HG02870 (cell line): ENCODE measurements at regions not wholly inside any gene's neighbourhood (a gene's known extent, or its start where the extent isn't known, plus 50 kb on each side); places are given as distances from the start of the nearest gene placed in this dataset.
"Not testable (repeated sequence)": the region's sequence is repeated elsewhere in the genome, so short reads cannot be mapped to it uniquely, and the experiment has no call there.

ENCODE experiments used
- ATAC-seq: cut with Tn5 transposase; IDR thresholded peaks from one replicate; pipeline ENCODE4 v1.9.1; 2021; ENCODE audit warnings: mild to moderate bottlenecking, moderate library complexity; ENCODE audit not compliant: unreplicated experiment

GRCh38 chr3:116981089-116981488 is 271.5 kb downstream of the TUSC7 start:
- no peak for ATAC-seq

GRCh38 chr3:116984301-116984700 is 274.7 kb downstream of the TUSC7 start:
- no peak for ATAC-seq

- ATAC-seq: no peak
Measured at GRCh38 chr3:116994351-116994879, 284.8 kb downstream of the TUSC7 start.

GRCh38 chr3:117003501-117003900 is 293.9 kb downstream of the TUSC7 start:
- no peak for ATAC-seq

- ATAC-seq: no peak
Measured at GRCh38 chr3:117005274-117005673, 295.7 kb downstream of the TUSC7 start.

- ATAC-seq: no peak
Measured at GRCh38 chr3:117005911-117006522, 296.4 kb downstream of the TUSC7 start.

- no peak for ATAC-seq
Measured at GRCh38 chr3:117010318-117010717, 300.7 kb downstream of the TUSC7 start.

GRCh38 chr3:117011687-117012250 is 302.2 kb downstream of the TUSC7 start:
- ATAC-seq: no peak

- ATAC-seq: no peak
Measured at GRCh38 chr3:117016378-117016777, 306.8 kb downstream of the TUSC7 start.

- ATAC-seq: peak; percentile 89
Measured at GRCh38 chr3:117017135-117017894, 307.7 kb downstream of the TUSC7 start.

- no peak for ATAC-seq
Measured at GRCh38 chr3:117018655-117019054, 309.1 kb downstream of the TUSC7 start.

- ATAC-seq: peak; percentile 49
Measured at GRCh38 chr3:117019082-117019713, 309.6 kb downstream of the TUSC7 start.

- no peak for ATAC-seq
Measured at GRCh38 chr3:117026401-117026800, 316.8 kb downstream of the TUSC7 start.

- no peak for ATAC-seq
Measured at GRCh38 chr3:117035745-117036144, 326.2 kb downstream of the TUSC7 start.

- ATAC-seq: no peak
Measured at GRCh38 chr3:117036259-117036799, 326.8 kb downstream of the TUSC7 start.

- ATAC-seq: no peak
Measured at GRCh38 chr3:117045143-117045542, 335.6 kb downstream of the TUSC7 start.

- no peak for ATAC-seq
Measured at GRCh38 chr3:117047951-117048705, 338.5 kb downstream of the TUSC7 start.

GRCh38 chr3:117052395-117052794 is 342.8 kb downstream of the TUSC7 start:
- no peak for ATAC-seq

- ATAC-seq: no peak
Measured at GRCh38 chr3:117054556-117054955, 345.0 kb downstream of the TUSC7 start.

- ATAC-seq: not testable (repeated sequence)
Measured at GRCh38 chr3:117056946-117057345, 347.4 kb downstream of the TUSC7 start.
